NOMO-1 (cell line): ENCODE measurements at regions not wholly inside any gene's neighbourhood (a gene's known extent, or its start where the extent isn't known, plus 50 kb on each side); places are given as distances from the start of the nearest gene placed in this dataset.
"Not testable (repeated sequence)": the region's sequence is repeated elsewhere in the genome, so short reads cannot be mapped to it uniquely, and the experiment has no call there.

Experiments
- DNase-seq, 2 experiments: peaks; one replicate each; lab custom pipeline; 2025; ENCODE audit not compliant: unreplicated experiment in 2 of 2; lab: John Stamatoyannopoulos, UW

- DNase-seq, result no peak
Measured at GRCh38 chr7:138249975-138250374, 173.7 kb downstream of the AKR1D1 start.

- not testable (repeated sequence) for DNase-seq
Measured at GRCh38 chr7:138252666-138253065, 176.4 kb downstream of the AKR1D1 start.

- no peak for DNase-seq
Measured at GRCh38 chr7:138254444-138254843, 178.2 kb downstream of the AKR1D1 start.

- DNase-seq, result peak; percentile 58 to 83
Measured at GRCh38 chr7:138257459-138258196, 181.4 kb downstream of the AKR1D1 start.

GRCh38 chr7:138258197-138258559, 181.9 kb downstream of the AKR1D1 start:
- DNase-seq, result peak in 1 of 2 experiments; percentile 1

- no peak for DNase-seq
Measured at GRCh38 chr7:138259675-138260074, 183.4 kb downstream of the AKR1D1 start.

GRCh38 chr7:138267934-138268333, 191.7 kb downstream of the AKR1D1 start:
- DNase-seq, result no peak

GRCh38 chr7:138276891-138277290, 183.2 kb upstream of the TRIM24 start:
- DNase-seq, result no peak

GRCh38 chr7:138278601-138279000, 181.5 kb upstream of the TRIM24 start:
- no peak for DNase-seq

- DNase-seq, result no peak
Measured at GRCh38 chr7:138282997-138283396, 177.1 kb upstream of the TRIM24 start.

GRCh38 chr7:138285129-138285528, 174.9 kb upstream of the TRIM24 start:
- no peak for DNase-seq

- no peak for DNase-seq
Measured at GRCh38 chr7:138286846-138287245, 173.2 kb upstream of the TRIM24 start.

GRCh38 chr7:138287549-138287948, 172.5 kb upstream of the TRIM24 start:
- DNase-seq, result no peak

GRCh38 chr7:138289082-138289481, 171.0 kb upstream of the TRIM24 start:
- DNase-seq, result no peak

GRCh38 chr7:138289864-138290263, 170.2 kb upstream of the TRIM24 start:
- no peak for DNase-seq

GRCh38 chr7:138292951-138293350, 167.1 kb upstream of the TRIM24 start:
- no peak for DNase-seq

- DNase-seq, result peak in 1 of 2 experiments; percentile 7
Measured at GRCh38 chr7:138295049-138295637, 164.9 kb upstream of the TRIM24 start.

- DNase-seq, result no peak
Measured at GRCh38 chr7:138297526-138297925, 162.5 kb upstream of the TRIM24 start.

GRCh38 chr7:138299066-138299465, 161.0 kb upstream of the TRIM24 start:
- DNase-seq, result peak; percentile 1 to 17

- DNase-seq, result no peak
Measured at GRCh38 chr7:138303230-138304070, 156.6 kb upstream of the TRIM24 start.

- DNase-seq, result no peak
Measured at GRCh38 chr7:138304071-138304320, 156.1 kb upstream of the TRIM24 start.

- DNase-seq, result no peak
Measured at GRCh38 chr7:138307633-138308032, 152.4 kb upstream of the TRIM24 start.
